ENCODE measurements at regions not wholly inside any gene's neighbourhood (a gene's known extent, or its start where the extent isn't known, plus 50 kb on each side); places are given as distances from the start of the nearest gene placed in this dataset.

- ChIA-PET CTCF (no interaction called here), POLR2A (no interaction called here)
- Histone ChIP-seq H3K27ac (no peak overlapping the region), H3K4me3 (no peak overlapping the region), H3K4me2 (no peak overlapping the region), H3K9me3 (no peaks in the 10 kb centered on the region), H3K4me1 (no peaks in the 10 kb centered on the region)
- FAIRE-seq (no peak), ATAC-seq (no peak), DNase-seq (ENCODE audit: low read depth in 1 of 2, low spot score in 1 of 2) (no peak)
- 49% methylated on average over 2 of the region's 2 CpGs for WGBS (ENCODE audit: missing lambda C conversion rate)
- TF ChIP-seq RARB (CRISPR knock-in tag; IDR thresholded peaks at IDR 0.05) (no peak), E2F6 (IDR thresholded peaks at IDR 0.05; ENCODE audit: borderline replicate concordance, low read depth) (no peak), MAFK (IDR thresholded peaks at IDR 0.05; ENCODE audit: partially characterized antibody) (no peak), ZSCAN20 (CRISPR knock-in tag; IDR thresholded peaks at IDR 0.05) (no peak), JUN (IDR thresholded peaks at IDR 0.05) (no peak), CHD4 (IDR thresholded peaks at IDR 0.05; ENCODE audit: borderline replicate concordance) (no peak), NPAS2 (CRISPR knock-in tag; IDR thresholded peaks at IDR 0.05; ENCODE audit: borderline replicate concordance) (no peak), RAD21 (conservative IDR thresholded peaks at IDR 0.05 in 1 of 2, IDR thresholded peaks at IDR 0.05 in 1 of 2) (no peak), CBX2 (IDR thresholded peaks at IDR 0.05; ENCODE audit: borderline replicate concordance, low read depth) (no peak), ZNF302 (CRISPR knock-in tag; IDR thresholded peaks at IDR 0.05) (no peak)
Measured at GRCh38 chr11:97445561-97445960, 1055.7 kb downstream of the JRKL start.

DNA sequence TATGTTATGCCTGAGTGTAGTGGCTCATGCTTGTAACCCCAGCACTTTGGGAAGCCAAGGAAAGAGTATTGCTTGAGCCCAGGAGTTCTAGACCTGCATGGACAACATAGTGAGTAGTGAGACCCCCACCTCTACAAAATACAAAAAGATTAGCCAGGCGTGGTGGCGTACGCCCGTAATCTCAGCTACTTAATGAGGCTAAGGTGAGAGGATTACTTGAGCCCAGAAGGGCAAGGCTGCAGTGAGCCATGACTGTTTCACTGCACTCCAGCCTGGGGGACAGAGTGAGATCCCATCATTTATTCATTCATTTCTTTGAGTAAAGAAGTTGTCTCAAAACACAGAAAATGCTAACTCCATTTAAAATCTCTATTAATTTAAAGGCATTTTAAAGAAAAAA is 1061.6 kb downstream of the JRKL start:
- 27% methylated on average over 4 of the region's 4 CpGs for WGBS (ENCODE audit: missing lambda C conversion rate)
- Histone ChIP-seq H3K4me3 (no peak overlapping the region), H3K9me3 (no peaks in the 10 kb centered on the region), H3K27ac (no peak overlapping the region), H3K4me1 (no peaks in the 10 kb centered on the region), H3K4me2 (no peak overlapping the region)
- no peak for FAIRE-seq
- ChIA-PET CTCF (no interaction called here), POLR2A (no interaction called here)
- DNase-seq (ENCODE audit: low read depth in 1 of 2, low spot score in 1 of 2): no peak
- TF ChIP-seq HOXB5 (CRISPR knock-in tag; IDR thresholded peaks at IDR 0.05) (no peak), HOXA7 (CRISPR knock-in tag; IDR thresholded peaks at IDR 0.05) (no peak), MAFK (IDR thresholded peaks at IDR 0.05; ENCODE audit: partially characterized antibody) (no peak), KDM1A (IDR thresholded peaks at IDR 0.05; ENCODE audit: low read depth) (no peak)
- no peak for ATAC-seq

GRCh38 chr11:97454988-97455387 is 1065.2 kb downstream of the JRKL start:
- DNase-seq (ENCODE audit: low read depth in 1 of 2, low spot score in 1 of 2) (no peak), FAIRE-seq (no peak), ATAC-seq (no peak)
- ChIA-PET POLR2A (no interaction called here), CTCF (no interaction called here)
- TF ChIP-seq SREBF2 (IDR thresholded peaks at IDR 0.05) (no peak), RAD21 (conservative IDR thresholded peaks at IDR 0.05 in 1 of 2, IDR thresholded peaks at IDR 0.05 in 1 of 2) (peak in 1 of 2 experiments; percentile 2; a peak in 1 of 5 replicates), NPAS2 (CRISPR knock-in tag; IDR thresholded peaks at IDR 0.05; ENCODE audit: borderline replicate concordance) (no peak), ZNF302 (CRISPR knock-in tag; IDR thresholded peaks at IDR 0.05) (no peak), JUNB (IDR thresholded peaks at IDR 0.05) (no peak), EP300 (IDR thresholded peaks at IDR 0.05) (no peak)
- Histone ChIP-seq H3K9me3 (no peaks in the 10 kb centered on the region), H3K27ac (no peak overlapping the region), H3K4me2 (no peak overlapping the region), H3K4me1 (no peaks in the 10 kb centered on the region), H3K4me3 (no peak overlapping the region)
- 9% methylated on average over 1 of the region's 1 CpG for WGBS (ENCODE audit: missing lambda C conversion rate)

- Histone ChIP-seq H3K4me3 (no peak overlapping the region), H3K4me2 (no peak overlapping the region), H3K27ac (no peak overlapping the region), H3K4me1 (no peaks in the 10 kb centered on the region), H3K9me3 (no peaks in the 10 kb centered on the region)
- no peak for FAIRE-seq
- no peak for ATAC-seq
- TF ChIP-seq RFX5 (IDR thresholded peaks at IDR 0.05): no peak
- TF ChIP-seq, protein P1, sequence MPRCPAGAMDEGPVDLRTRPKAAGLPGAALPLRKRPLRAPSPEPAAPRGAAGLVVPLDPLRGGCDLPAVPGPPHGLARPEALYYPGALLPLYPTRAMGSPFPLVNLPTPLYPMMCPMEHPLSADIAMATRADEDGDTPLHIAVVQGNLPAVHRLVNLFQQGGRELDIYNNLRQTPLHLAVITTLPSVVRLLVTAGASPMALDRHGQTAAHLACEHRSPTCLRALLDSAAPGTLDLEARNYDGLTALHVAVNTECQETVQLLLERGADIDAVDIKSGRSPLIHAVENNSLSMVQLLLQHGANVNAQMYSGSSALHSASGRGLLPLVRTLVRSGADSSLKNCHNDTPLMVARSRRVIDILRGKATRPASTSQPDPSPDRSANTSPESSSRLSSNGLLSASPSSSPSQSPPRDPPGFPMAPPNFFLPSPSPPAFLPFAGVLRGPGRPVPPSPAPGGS (IDR thresholded peaks at IDR 0.05): no peak
- TF ChIP-seq ATOH8 (CRISPR knock-in tag; IDR thresholded peaks at IDR 0.05; ENCODE audit: low read depth): no peak
- TF ChIP-seq, protein P2, sequence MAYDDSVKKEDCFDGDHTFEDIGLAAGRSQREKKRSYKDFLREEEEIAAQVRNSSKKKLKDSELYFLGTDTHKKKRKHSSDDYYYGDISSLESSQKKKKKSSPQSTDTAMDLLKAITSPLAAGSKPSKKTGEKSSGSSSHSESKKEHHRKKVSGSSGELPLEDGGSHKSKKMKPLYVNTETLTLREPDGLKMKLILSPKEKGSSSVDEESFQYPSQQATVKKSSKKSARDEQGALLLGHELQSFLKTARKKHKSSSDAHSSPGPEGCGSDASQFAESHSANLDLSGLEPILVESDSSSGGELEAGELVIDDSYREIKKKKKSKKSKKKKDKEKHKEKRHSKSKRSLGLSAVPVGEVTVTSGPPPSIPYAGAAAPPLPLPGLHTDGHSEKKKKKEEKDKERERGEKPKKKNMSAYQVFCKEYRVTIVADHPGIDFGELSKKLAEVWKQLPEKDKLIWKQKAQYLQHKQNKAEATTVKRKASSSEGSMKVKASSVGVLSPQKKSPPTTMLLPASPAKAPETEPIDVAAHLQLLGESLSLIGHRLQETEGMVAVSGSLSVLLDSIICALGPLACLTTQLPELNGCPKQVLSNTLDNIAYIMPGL (CRISPR knock-in tag; IDR thresholded peaks at IDR 0.05; ENCODE audit: borderline replicate concordance): no peak
- no peak for TF ChIP-seq ESRRA (IDR thresholded peaks at IDR 0.05; ENCODE audit: borderline replicate concordance, low read length)
- TF ChIP-seq NR3C1 (IDR thresholded peaks at IDR 0.05): no peak
- no peak for TF ChIP-seq HDAC2 (IDR thresholded peaks at IDR 0.05)
- TF ChIP-seq KDM5A (IDR thresholded peaks at IDR 0.05): no peak
- no peak for TF ChIP-seq HEYL (CRISPR knock-in tag; IDR thresholded peaks at IDR 0.05)
- CTCF ChIA-PET: no interaction called here
- POLR2A ChIA-PET: no interaction called here
- DNase-seq (ENCODE audit: low read depth in 1 of 2, low spot score in 1 of 2): no peak
Measured at GRCh38 chr11:97460091-97460490, 1070.3 kb downstream of the JRKL start.

All from A549 (cell line).